ENCODE measurements at regions not wholly inside any gene's neighbourhood (a gene's known extent, or its start where the extent isn't known, plus 50 kb on each side); places are given as distances from the start of the nearest gene placed in this dataset.

GRCh38 chr22:49263101-49263500, 564.6 kb downstream of the BRD1 start:
- TF ChIP-seq ZNF512 (CRISPR knock-in tag; IDR thresholded peaks at IDR 0.05) (no peak), CTCF (CRISPR knock-in tag; IDR thresholded peaks at IDR 0.05) (no peak), ESRRA (CRISPR knock-in tag; IDR thresholded peaks at IDR 0.05; ENCODE audit: low read depth) (no peak), PPARG (CRISPR knock-in tag; conservative IDR thresholded peaks at IDR 0.05) (no peak), ZNF160 (CRISPR knock-in tag; IDR thresholded peaks at IDR 0.05) (no peak), RELA (CRISPR knock-in tag; IDR thresholded peaks at IDR 0.05) (no peak), RAD21 (CRISPR knock-in tag; IDR thresholded peaks at IDR 0.05) (no peak), ZBTB7A (CRISPR knock-in tag; IDR thresholded peaks at IDR 0.05) (no peak), MAX (IDR thresholded peaks at IDR 0.05) (no peak), ASH2L (IDR thresholded peaks at IDR 0.05; ENCODE audit: insufficient read length, low read depth, low read length) (no peak), ZNF609 (CRISPR knock-in tag; IDR thresholded peaks at IDR 0.05; ENCODE audit: borderline replicate concordance) (no peak), YY1 (IDR thresholded peaks at IDR 0.05; ENCODE audit: insufficient read depth, insufficient replicate concordance, low read depth, low read length) (no peak), PBX3 (CRISPR knock-in tag; IDR thresholded peaks at IDR 0.05; ENCODE audit: borderline replicate concordance) (no peak)

All from HepG2 (cell line).